NB4 (cell line): ENCODE measurements at regions not wholly inside any gene's neighbourhood (a gene's known extent, or its start where the extent isn't known, plus 50 kb on each side); places are given as distances from the start of the nearest gene placed in this dataset.

Experiments
- DNase-seq: peaks from one replicate; pipeline ENCODE4 v3.0.0; 2010; ENCODE audit warnings: low read depth
- H3K4me3 ChIP-seq: one replicate; pipeline ENCODE4 v1.5.1; 2011; ENCODE audit warnings: mild to moderate bottlenecking, low read depth, low read length, moderate library complexity
- CTCF ChIP-seq: IDR thresholded peaks from one replicate; pipeline ENCODE4 v1.5.1; 2012; ENCODE audit warnings: low read depth, low read length
- MAX ChIP-seq: IDR thresholded peaks from 2 replicates; pipeline ENCODE4 v1.6.1; 2011; ENCODE audit warnings: low read depth, low read length
- MYC ChIP-seq: IDR thresholded peaks from 2 replicates; pipeline ENCODE4 v1.6.1; 2011; ENCODE audit warnings: low read depth, low read length
- POLR2A ChIP-seq: IDR thresholded peaks from 2 replicates; pipeline ENCODE4 v1.6.1; 2011; ENCODE audit warnings: mild to moderate bottlenecking; ENCODE audit not compliant: insufficient read length; ENCODE audit errors: extremely low read depth

- DNase-seq: no peak
- H3K4me3 ChIP-seq: no peak overlapping the region
- TF ChIP-seq MAX (no peak), MYC (no peak), CTCF (no peak), POLR2A (no peak)
Observed at GRCh38 chr5:144100702-144101101, 69.8 kb downstream of the YIPF5 start.

- TF ChIP-seq MYC (no peak), MAX (no peak), CTCF (no peak), POLR2A (no peak)
- no peak overlapping the region for H3K4me3 ChIP-seq
- DNase-seq: no peak
Observed at GRCh38 chr5:144101616-144102015, 68.8 kb downstream of the YIPF5 start.

GRCh38 chr5:144102361-144102760, 68.1 kb downstream of the YIPF5 start:
- no peak overlapping the region for H3K4me3 ChIP-seq
- TF ChIP-seq MYC (no peak), MAX (no peak), POLR2A (no peak), CTCF (no peak)
- DNase-seq: no peak

GRCh38 chr5:144102979-144103378, 67.5 kb downstream of the YIPF5 start:
- TF ChIP-seq CTCF: no peak
- TF ChIP-seq MYC: no peak
- no peak for TF ChIP-seq MAX
- no peak for TF ChIP-seq POLR2A
- no peak overlapping the region for H3K4me3 ChIP-seq
- DNase-seq: no peak

- no peak for TF ChIP-seq CTCF
- no peak for TF ChIP-seq MAX
- TF ChIP-seq POLR2A: no peak
- no peak for TF ChIP-seq MYC
- H3K4me3 ChIP-seq: no peak overlapping the region
Observed at GRCh38 chr5:144103611-144104485, 66.6 kb downstream of the YIPF5 start.

GRCh38 chr5:144105371-144105770, 65.1 kb downstream of the YIPF5 start:
- TF ChIP-seq MYC (no peak), MAX (no peak), POLR2A (no peak), CTCF (no peak)
- H3K4me3 ChIP-seq: no peak overlapping the region
- DNase-seq: no peak

More at GRCh38 chr5:144103611-144104485, 66.6 kb downstream of the YIPF5 start:
- DNase-seq: no peak
